Head of caudate nucleus (tissue), 42 donors: ENCODE measurements at regions not wholly inside any gene's neighbourhood (a gene's known extent, or its start where the extent isn't known, plus 50 kb on each side); places are given as distances from the start of the nearest gene placed in this dataset.

Source experiments
- DNase-seq, 42 donors: peaks; one replicate each; pipeline versions ENCODE4 v3.0.0 to v3.0.0-alpha.2; 2020 to 2021; ENCODE audit warnings: mixed read lengths in 7 of 42
- intact Hi-C: fragments of 100-400 bp; cut with DNase I; formaldehyde crosslinking; loops from one replicate; pipeline ENCODE4 v1.15.0; 2022

- no peak for DNase-seq
- intact Hi-C loops, result no loop called here
Measured at GRCh38 chr11:70867281-70868047, 384.9 kb downstream of the SHANK2 start.

DNA sequence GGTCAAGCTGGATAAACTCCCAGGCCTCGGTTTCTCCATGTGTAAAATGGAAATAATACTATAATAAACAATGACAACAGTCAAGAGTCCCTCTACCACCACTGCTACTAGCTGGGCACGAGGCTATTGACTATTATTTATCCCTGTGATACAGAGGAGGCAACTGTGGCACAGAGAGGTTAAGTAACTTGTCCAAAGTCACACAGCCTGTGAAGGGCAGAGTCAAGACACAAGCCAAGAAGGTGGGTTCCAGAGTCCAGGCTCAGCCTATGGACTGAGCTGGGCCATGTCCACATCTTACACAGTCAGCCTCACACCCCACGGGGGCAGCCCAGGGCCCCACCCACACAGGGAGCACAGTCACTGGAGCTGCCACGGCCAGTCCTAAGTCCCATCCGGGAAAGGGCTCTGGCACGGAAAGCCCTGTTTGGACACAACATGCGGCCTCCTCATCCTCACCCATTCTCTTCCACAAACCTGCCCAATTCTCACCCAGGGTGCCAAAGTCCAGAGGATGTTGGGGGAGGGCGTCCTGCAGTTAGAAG lies 384.0 kb downstream of the SHANK2 start:
- intact Hi-C loops, result no loop called here
- no peak for DNase-seq

DNA sequence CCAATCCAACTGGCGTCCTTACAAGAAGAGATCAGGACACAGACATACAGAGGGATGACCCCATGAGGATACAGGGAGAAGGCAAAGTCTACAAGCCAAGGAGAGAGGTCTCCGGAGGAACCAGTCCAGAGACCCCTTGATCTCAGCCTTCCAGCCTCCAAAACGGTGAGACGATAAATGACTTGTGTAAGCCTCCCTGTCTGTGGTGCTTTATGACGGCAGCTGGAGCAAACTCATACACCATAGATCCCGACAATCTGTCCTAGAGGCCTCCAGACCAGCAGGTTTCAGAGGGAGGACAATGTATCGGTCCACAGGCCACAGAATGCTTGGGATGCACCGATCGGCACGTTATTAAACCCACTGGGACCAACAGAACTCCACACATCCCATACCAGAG lies 383.3 kb downstream of the SHANK2 start:
- intact Hi-C loops, result no loop called here
- no peak for DNase-seq

GRCh38 chr11:70871881-70872280 lies 380.5 kb downstream of the SHANK2 start:
- intact Hi-C loops, result no loop called here
- DNase-seq, result no peak

- no peak for DNase-seq
- intact Hi-C loops, result no loop called here
Measured at GRCh38 chr11:70872299-70872698, 380.1 kb downstream of the SHANK2 start.

DNA sequence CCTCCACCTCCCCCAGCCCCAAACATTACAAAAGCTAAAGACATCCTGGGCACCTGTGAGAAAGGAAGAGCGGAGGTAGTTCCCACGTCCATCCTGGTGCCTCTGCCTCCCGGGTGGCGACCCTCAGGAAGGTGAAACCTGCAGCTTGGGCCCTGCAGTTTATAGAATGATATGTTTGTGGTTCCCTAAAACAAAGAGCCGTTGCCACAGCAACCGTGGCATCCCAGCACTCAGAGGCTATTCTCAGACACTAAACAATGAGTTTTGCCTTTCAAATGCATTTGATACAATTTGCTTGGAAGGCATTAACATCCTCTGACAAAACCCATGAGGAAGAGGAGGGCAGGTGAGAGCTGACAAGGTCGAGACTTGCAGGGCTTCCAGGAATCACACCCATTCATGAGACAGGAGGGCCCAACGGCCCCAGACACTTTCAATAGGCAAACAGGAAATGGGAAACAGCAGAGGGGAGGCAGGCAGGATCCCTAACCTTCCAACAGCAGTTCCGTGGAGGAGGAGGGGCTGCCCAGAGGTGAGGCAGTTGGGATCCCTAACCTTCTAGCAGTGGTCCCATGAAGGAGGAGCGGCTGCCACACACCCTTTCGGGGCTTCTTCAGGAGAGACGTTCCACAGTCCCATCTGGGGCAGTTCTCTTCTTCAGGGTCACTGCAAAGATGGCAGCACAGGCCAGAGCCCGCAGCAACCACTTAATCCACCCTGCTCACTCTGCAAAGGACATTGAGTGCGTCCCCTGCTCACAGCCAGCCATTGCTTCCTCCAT lies 379.2 kb downstream of the SHANK2 start:
- intact Hi-C loops, result no loop called here
- DNase-seq, result no peak

DNA sequence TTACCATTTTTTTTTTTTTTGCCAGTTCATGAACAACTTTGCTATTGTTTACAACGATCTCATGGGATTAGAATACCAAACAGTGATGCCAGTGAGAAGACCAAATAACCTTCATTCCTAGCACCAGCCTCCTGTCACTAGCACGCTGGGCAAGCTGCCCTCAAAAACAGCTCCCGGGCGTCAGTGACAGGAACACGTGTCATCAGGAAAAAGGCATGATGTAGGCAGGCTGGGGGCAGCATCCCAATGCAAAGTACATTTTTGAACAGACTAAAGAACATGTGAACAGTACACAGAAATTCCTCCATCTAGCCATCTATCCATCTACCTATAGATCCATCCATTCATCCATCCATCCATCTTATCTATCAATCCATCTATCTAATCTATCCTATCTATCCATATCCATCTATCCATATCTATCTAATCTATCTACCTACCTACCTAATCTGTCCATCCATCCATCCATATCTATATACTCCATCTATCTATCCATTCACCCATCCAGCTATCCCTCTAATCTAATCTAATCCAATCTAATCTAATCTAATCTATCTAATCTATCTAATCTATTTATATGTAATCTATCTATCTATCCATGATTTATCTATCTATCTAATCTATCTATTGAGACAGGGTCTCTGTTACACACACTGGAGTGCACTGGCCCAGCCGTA lies 378.5 kb downstream of the SHANK2 start:
- DNase-seq, result no peak

GRCh38 chr11:70876685-70877084 lies 375.7 kb downstream of the SHANK2 start:
- no peak for DNase-seq
- intact Hi-C loops, result no loop called here

More for the DNA sequence above, 378.5 kb downstream of the SHANK2 start:
- intact Hi-C loops, result no loop called here

- no peak for DNase-seq
- intact Hi-C loops, result no loop called here
Measured at GRCh38 chr11:70877151-70877550, 375.2 kb downstream of the SHANK2 start.

DNA sequence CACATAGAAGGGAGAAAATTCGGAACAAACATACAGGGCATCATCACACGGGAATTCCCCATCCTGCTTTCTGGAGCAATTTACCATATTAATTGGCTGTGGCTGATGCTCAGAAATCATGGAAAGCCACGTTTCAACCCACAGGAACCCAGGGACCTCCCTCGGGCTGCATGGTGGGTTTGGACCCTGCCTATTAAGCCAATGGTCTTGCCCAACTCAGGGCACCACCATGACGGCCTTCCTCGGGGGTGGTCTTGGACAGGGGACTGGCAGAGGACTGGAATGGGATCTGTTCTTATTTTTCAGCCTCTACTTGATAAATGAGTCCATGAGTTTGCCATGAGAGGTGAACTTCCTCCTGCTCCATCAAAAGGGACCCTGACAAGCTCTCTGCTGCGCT lies 374.0 kb downstream of the SHANK2 start:
- DNase-seq, result no peak
- intact Hi-C loops, result no loop called here

- DNase-seq, result no peak
- intact Hi-C loops, result no loop called here
Measured at GRCh38 chr11:70879601-70880285, 372.6 kb downstream of the SHANK2 start.

GRCh38 chr11:70880416-70880815 lies 372.0 kb downstream of the SHANK2 start:
- DNase-seq, result no peak
- intact Hi-C loops, result no loop called here

DNA sequence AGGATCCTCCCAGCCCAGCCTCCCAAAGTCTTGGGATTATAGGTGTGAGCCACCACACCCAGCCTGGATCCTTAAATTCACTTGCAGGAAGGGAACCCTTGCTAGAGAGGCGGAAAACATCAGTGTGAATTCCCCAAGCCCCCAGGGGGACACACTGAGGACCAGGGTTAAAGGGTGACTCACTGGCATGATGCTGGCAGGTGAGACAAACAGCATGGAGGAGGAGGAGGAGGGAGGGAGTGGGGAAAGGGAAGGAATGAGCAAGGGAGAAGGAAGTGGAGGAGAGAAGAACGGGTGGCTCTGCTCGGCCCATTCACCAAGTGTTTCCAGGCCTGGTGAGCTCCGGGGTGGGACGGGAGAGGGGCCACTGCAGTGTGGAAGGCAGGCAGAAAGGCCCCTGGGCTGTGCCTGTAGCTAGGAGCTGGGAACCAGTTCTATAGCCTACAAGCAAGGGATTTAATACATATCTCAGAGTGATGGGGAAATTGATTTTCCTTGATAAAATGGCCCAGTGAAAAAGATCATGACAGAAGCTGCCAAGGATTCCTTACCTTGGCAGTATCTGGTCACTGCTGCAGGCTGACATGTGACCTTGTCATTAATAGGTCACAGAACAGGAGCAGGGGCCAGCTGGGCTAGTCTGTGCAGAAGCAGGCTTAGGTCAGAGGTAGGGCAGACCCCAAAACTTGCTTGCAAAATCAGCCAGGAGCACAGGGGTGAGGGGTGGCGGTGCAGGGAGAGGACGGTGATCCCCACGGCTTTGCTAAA lies 370.2 kb downstream of the SHANK2 start:
- no peak for DNase-seq
- intact Hi-C loops, result no loop called here

DNA sequence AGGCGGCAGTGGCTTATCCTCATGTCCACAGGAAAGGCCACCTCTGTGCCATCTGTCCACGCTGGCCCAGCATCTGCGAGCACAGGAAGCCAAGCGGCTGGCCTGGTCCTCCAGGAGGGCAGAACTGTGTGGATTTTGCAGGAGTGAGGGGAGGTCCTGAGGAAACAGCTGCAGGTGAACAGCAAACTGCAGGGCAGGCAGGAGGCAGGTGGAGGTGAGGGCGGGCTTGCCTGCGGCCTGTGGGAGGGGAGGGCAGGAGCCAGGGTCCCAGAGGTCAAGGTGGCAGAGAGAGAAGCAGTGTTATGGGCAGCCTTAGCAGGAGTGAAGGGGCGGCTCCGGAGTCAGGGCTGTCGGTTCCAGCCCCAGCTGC lies 369.7 kb downstream of the SHANK2 start:
- intact Hi-C loops, result no loop called here
- DNase-seq, result no peak

GRCh38 chr11:70883323-70883940 lies 368.9 kb downstream of the SHANK2 start:
- intact Hi-C loops, result no loop called here
- DNase-seq, result no peak

- intact Hi-C loops, result no loop called here
- no peak for DNase-seq
Measured at GRCh38 chr11:70883973-70884623, 368.3 kb downstream of the SHANK2 start.
